DND-41 (cell line): ENCODE measurements at regions not wholly inside any gene's neighbourhood (a gene's known extent, or its start where the extent isn't known, plus 50 kb on each side); places are given as distances from the start of the nearest gene placed in this dataset.
"Not testable (repeated sequence)": the region's sequence is repeated elsewhere in the genome, so short reads cannot be mapped to it uniquely, and the experiment has no call there.

ENCODE experiments used
- CTCF ChIP-seq: IDR thresholded peaks from 2 replicates; pipeline ENCODE4 v1.5.1; 2012; ENCODE audit warnings: borderline replicate concordance, low read length, moderate library complexity, mild to moderate bottlenecking; ENCODE audit not compliant: poor library complexity, severe bottlenecking; ENCODE audit errors: extremely low read depth
- EZH2 ChIP-seq: IDR thresholded peaks from 3 replicates; pipeline ENCODE4 v1.6.1; 2012; ENCODE audit warnings: borderline replicate concordance, low read depth, mild to moderate bottlenecking, moderate library complexity, low read length, inconsistent platforms; ENCODE audit not compliant: severe bottlenecking

- TF ChIP-seq CTCF, EZH2: not testable (repeated sequence)
Measured at GRCh38 chr4:109365297-109365696, 62.8 kb upstream of the COL25A1 start.
